OCI-LY3 (cell line): ENCODE measurements at regions not wholly inside any gene's neighbourhood (a gene's known extent, or its start where the extent isn't known, plus 50 kb on each side); places are given as distances from the start of the nearest gene placed in this dataset.

Source experiments
- EZH2phosphoT487 ChIP-seq: fragments of 200-600 bp; shearing (Covaris generic); IDR thresholded peaks from 2 replicates; pipeline ENCODE4 v1.6.1; 2018; ENCODE audit warnings: antibody characterized with exemption, mixed run types, low read depth
- TF ChIP-seq, protein P1 (sequence below): fragments of 200-600, 300-600 bp; sonication (generic); IDR thresholded peaks from 2 replicates; pipeline ENCODE4 v1.5.1; 2014; ENCODE audit warnings: antibody characterized with exemption, low read length, low read depth

DNA sequence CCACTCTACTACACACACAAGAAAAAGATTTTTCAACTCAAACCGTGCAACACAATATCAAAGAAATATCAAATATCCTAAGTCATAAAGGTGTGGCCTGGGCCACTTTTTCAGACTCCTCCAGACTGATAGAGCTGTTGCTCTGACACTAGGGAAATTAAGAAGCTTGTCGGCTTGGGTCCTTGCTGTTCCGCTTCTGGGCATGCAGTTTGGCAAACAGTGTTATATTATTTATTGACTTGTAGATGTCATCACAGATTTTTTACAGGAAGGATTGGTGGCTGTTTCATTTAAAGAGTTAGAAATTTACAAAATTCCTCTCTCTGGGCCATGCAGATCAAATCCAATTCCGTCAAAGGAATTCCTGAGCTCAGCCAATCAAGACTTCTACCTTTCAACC is 64.5 kb upstream of the EPCAM start:
- TF ChIP-seq, protein P1, sequence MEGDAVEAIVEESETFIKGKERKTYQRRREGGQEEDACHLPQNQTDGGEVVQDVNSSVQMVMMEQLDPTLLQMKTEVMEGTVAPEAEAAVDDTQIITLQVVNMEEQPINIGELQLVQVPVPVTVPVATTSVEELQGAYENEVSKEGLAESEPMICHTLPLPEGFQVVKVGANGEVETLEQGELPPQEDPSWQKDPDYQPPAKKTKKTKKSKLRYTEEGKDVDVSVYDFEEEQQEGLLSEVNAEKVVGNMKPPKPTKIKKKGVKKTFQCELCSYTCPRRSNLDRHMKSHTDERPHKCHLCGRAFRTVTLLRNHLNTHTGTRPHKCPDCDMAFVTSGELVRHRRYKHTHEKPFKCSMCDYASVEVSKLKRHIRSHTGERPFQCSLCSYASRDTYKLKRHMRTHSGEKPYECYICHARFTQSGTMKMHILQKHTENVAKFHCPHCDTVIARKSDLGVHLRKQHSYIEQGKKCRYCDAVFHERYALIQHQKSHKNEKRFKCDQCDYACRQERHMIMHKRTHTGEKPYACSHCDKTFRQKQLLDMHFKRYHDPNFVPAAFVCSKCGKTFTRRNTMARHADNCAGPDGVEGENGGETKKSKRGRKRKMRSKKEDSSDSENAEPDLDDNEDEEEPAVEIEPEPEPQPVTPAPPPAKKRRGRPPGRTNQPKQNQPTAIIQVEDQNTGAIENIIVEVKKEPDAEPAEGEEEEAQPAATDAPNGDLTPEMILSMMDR = no peak
- no peak for TF ChIP-seq EZH2phosphoT487
